DMS79 treated with DMSO at 0.1 percent for 48 hours (cell line): ENCODE measurements at regions not wholly inside any gene's neighbourhood (a gene's known extent, or its start where the extent isn't known, plus 50 kb on each side); places are given as distances from the start of the nearest gene placed in this dataset.

Experiments
- DNase-seq: peaks from one replicate; lab custom pipeline; 2025; lab: John Stamatoyannopoulos, UW

- no peak for DNase-seq
These were observed 1684.7 kb upstream of the RAG2 start for GRCh38 chr11:38282718-38283117.

DNA sequence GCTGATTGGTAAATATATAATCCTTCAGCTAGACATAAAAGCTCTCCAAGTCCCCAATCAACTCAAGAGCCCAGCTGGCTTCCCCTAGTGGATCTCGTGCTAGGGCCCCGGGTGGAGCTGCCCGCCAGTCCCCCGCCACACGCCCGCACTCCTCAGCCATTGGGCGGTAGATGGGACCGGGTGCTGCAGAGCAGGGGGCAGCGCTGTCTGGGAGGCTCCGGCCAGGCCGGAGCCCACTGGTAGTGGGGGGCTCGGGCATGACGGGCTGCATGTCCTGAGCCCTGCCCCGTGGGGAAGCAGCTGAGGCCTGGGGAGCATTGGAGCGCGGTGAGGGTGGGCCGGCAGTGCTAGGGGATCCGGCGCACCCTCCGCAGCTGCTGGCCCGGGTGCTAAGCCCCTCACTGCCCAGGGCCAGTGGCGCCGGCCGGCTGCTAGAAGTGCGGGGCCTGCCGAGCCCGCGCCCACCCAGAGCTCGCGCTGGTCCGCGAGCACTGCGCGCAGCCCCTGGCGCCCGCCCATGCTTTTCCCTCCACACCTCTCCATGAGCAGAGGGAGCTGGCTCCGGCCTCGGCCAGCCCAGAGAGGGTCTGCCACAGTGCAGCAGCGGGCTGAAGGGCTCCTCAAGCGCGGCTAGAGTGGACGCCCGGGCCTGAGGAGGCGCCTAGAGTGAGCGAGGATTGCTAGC lies 1680.6 kb upstream of the RAG2 start:
- DNase-seq, result no peak

- DNase-seq, result no peak
These were observed 1676.0 kb upstream of the RAG2 start for GRCh38 chr11:38274031-38274430.

DNA sequence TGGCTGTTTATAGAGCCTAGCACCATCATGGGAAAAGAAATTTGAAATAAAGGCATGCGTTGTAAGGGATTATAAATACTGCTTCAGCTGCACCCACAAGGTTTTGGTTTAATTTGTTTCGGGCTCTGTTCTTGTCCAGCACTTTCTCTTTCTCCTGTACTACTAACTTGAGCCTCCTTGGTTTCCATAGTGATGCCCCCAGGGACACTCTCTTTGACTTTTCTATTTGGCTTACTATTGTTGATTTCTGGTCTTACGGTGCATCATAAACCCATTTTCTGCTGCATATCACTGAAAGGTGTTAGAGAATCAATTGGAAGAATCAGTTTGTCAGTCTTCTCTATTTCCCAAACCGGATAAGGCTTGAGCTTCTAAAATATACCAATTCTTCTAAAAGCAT lies 1674.3 kb upstream of the RAG2 start:
- DNase-seq, result no peak

- DNase-seq, result no peak
These were observed 1668.7 kb upstream of the RAG2 start for GRCh38 chr11:38266691-38267090.

DNA sequence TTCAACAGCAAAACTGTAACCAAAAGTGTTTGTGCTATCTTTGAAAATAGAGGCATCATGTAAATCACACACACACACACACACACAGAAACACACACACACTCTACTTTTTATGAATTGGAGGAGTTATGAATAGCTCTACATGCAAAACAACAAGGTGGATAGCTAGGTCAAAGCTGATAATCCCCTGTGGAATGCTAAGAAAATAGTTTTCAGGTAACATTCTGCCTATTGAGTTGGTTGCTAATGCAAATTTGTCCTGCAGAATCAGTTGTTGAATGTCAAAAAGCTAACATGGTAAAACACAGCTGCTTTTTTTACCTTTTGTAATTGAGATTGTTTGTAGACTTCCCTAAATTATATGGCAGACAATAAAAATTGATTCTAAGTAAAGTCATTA lies 1658.4 kb upstream of the RAG2 start:
- DNase-seq, result no peak

- no peak for DNase-seq
These were observed 1656.9 kb upstream of the RAG2 start for GRCh38 chr11:38254913-38255312.

GRCh38 chr11:38252620-38253019 lies 1654.6 kb upstream of the RAG2 start:
- DNase-seq, result no peak

DNA sequence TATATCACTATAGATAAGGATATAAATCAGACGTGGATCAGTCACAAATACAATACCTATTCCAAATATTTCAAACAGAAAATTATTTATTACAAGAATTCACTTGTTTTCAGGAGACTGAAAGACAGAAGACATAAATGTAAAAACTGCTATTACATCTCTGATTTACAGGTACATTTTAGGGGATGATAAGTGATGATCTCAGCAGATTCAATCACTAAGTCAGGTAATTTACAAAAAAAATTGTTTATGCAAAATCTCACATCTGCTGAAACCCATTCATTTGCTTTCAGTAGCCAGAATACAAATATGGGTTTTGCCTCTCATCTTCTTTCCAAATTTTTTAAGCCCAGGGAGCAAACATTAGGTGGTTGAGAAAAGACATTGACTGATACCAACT lies 1648.4 kb upstream of the RAG2 start:
- DNase-seq, result no peak

- no peak for DNase-seq
These were observed 1628.6 kb upstream of the RAG2 start for GRCh38 chr11:38226684-38227083.

- DNase-seq, result no peak
These were observed 1623.3 kb upstream of the RAG2 start for GRCh38 chr11:38221295-38221694.

GRCh38 chr11:38219636-38220035 lies 1621.6 kb upstream of the RAG2 start:
- DNase-seq, result no peak

GRCh38 chr11:38208951-38209350 lies 1610.9 kb upstream of the RAG2 start:
- DNase-seq, result no peak

GRCh38 chr11:38206663-38207062 lies 1608.6 kb upstream of the RAG2 start:
- DNase-seq, result no peak

- no peak for DNase-seq
These were observed 1593.1 kb upstream of the RAG2 start for GRCh38 chr11:38191101-38191500.

DNA sequence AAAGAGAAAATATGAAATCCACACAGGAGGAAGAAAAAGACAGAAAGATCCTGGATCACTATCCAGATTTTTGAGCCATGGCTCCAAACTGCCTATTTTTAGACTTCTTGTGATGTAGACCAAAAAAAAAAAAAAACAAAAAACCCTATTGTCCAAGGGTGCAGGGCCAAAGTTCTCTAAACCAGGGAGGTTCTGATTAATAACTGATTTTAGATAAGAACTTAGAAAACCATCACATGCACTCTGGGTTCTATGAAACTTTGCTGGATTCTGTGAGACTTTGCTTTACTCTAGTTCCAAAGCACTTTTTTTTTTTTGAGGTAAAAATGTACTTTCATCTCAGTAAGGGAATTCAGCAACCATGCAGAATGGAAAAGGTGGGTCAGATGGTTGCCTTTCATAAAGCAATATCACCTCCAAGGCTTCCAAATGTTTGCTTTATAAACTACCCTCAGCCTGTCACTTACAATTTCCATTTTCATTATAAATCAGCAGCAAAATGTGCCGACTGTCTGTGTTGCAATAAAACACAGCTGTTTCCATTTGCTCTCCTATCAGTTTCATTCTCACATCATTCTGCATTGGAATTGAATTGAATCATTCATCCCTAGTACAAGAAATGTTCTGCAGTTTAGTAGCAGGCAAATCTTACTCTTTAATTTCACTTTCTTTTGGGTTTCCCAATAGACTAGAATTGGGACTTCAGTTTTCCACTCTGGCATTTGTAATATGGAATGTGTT lies 1584.3 kb upstream of the RAG2 start:
- DNase-seq, result no peak

DNA sequence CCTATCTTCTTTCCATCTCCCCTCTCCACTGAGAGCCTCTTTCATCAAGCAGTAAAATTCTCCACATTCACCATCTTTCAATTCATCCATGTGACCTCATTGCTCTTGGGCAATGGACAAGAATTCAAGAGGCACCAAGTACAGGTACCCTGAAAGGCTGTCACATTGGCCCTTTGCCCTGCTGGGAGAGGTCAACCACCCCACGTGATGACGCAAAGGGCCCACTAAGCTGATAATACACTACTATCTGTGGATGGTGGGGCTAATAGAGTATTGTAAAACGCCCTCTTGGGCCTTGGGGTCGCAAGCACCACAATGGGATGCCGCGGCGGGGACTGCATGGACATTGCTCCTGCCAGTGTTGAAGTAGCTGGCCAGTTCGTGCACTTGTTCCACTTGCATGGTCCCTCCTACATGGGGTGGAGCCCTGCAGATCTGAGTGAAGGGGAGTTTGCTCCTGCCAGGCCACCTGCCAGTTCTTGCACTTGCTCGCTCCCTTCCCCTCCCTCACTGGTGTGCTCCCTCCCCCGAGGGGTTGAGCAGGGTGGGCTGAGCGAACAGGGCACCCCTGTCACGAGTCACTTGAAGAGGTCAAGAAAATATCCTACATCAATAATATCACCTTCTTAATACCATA lies 1578.8 kb upstream of the RAG2 start:
- DNase-seq, result no peak

GRCh38 chr11:38173676-38174075 lies 1575.6 kb upstream of the RAG2 start:
- DNase-seq, result no peak

- no peak for DNase-seq
These were observed 1571.2 kb upstream of the RAG2 start for GRCh38 chr11:38169286-38169685.

- no peak for DNase-seq
These were observed 1565.5 kb upstream of the RAG2 start for GRCh38 chr11:38163526-38163925.

- DNase-seq, result no peak
These were observed 1562.4 kb upstream of the RAG2 start for GRCh38 chr11:38160433-38160832.

DNA sequence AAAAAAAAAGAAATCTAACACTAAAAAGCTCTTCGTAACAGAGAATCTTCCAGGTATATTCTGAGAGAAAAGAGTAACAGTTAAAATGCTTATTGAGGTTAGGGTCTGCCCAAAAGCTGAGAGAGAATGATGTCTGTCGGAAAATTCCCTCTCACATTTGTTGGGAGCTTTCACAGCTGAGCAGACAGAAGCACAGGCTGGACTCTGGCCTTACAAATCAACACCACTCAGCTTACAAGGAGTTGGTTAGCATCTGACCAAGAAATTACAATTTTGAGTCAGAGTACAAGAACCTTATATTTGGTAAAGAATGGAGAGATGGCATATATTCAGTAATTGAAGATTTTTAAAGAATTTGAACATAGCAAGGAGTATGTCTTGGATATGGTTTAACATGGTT lies 1561.0 kb upstream of the RAG2 start:
- no peak for DNase-seq

DNA sequence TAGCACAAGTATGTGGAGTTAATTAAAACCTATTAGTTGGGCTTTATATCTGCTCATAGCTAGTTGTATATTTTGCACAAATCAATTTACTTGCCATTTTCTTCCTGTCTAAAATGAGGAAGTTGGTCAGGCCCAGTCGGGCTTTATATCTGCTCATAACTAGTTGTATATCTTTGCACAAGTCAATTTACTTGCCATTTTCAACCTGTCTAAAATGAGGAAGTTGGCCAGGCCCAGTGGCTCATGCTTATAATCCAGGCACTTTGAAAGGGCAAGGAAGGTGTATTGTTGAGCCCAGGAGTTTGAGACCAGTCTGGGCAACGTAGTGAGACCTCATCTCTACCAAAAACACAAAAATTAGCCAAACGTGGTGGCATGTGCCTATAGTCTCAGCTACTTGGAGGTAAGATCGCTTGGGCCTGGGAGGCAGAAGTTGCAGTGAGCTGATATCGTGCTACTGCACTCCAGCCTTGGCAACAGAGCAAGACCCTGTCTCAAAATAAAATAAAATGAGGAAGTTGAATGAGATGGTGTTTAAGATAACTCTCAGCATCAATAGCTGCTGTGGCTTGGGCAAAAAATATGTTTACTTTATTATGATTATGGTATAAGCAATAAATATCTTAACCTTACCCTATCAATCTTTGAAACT lies 1558.6 kb upstream of the RAG2 start:
- DNase-seq, result no peak
